GM03348 (cell line): ENCODE measurements at regions not wholly inside any gene's neighbourhood (a gene's known extent, or its start where the extent isn't known, plus 50 kb on each side); places are given as distances from the start of the nearest gene placed in this dataset.
"Not testable (repeated sequence)": the region's sequence is repeated elsewhere in the genome, so short reads cannot be mapped to it uniquely, and the experiment has no call there.

Experiments used
- DNase-seq: peaks from one replicate; pipeline ENCODE4 v3.0.0; 2012; ENCODE audit warnings: low spot score

DNA sequence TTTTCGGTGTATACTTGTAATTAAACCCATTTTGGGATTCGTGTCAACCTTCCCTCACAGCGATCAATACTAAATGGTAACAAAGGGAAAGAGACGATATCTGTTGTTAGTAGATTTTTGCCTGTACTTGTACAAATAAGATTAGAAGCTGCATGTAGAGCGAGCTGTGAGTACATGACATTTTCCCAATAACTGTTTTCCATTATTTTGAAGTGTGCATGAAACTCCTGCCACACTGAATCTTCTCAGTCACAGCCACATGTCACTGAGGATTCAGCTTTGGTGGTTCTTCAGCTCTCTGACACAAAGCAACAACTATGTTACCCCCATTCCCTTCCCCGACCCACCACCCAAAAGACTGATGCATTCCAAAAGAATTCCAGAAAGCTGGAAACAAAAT is 685.6 kb downstream of the EFNA5 start:
- DNase-seq: no peak

DNA sequence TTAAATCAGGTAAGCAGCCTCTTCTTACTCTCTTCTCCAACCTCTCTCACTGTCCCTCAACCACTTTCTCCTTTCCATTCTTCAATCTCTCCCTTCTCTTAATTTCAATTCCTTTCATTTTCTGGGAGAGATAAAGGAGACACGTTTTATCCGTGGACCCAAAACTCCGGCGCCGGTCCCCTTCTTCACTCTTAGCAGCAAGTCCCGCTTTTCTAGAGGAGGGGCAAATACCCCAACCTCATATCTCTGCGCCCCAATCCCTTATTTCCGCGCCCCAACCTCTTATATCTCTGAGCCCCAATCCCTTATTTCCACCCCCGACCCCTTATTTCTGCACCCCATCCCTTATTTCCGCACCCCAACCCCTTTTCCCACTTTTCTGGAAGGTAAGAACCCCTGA is 691.6 kb downstream of the EFNA5 start:
- DNase-seq: not testable (repeated sequence)

DNA sequence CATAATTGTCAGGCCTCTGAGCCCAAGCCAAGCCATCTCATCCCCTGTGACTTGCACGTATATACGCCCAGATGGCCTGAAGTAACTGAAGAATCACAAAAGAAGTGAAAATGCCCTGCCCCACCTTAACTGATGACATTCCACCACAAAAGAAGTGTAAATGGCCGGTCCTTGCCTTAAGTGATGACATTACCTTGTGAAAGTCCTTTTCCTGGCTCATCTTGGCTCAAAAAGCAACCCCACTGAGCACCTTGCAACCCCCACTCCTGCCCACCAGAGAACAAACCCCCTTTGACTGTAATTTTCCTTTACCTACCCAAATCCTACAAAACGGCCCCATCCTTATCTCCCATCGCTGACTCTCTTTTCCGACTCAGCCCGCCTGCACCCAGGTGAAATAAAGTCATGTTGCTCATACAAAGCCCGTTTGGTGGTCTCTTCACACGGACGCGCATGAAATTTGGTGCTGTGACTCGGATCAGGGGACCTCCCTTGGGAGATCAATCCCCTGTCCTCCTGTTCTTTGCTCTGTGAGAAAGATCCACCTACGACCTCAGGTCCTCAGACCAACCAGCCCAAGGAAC is 692.1 kb downstream of the EFNA5 start:
- DNase-seq: not testable (repeated sequence)

- no peak for DNase-seq
Measured at GRCh38 chr5:106976363-106976762, 694.4 kb downstream of the EFNA5 start.

DNA sequence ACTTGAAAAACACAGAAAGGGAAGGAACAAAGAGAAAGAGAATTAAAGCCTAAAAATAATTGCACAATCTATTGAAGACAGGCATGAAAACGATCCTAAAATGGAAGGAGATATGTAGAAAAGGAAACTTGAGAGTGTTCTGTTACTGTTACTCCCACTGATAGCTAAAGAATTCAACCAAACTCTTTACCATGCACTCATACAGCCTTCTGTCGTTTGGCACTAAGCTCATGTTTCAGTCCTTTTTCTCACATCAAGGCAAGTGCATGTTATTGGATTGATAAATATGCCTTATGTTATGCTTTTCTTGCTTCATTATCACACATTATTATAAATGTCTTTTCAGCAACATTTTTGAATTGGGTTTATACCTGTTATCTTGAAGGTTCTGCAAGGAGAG is 696.5 kb downstream of the EFNA5 start:
- no peak for DNase-seq

- DNase-seq: no peak
Measured at GRCh38 chr5:106966686-106967315, 703.9 kb downstream of the EFNA5 start.

DNA sequence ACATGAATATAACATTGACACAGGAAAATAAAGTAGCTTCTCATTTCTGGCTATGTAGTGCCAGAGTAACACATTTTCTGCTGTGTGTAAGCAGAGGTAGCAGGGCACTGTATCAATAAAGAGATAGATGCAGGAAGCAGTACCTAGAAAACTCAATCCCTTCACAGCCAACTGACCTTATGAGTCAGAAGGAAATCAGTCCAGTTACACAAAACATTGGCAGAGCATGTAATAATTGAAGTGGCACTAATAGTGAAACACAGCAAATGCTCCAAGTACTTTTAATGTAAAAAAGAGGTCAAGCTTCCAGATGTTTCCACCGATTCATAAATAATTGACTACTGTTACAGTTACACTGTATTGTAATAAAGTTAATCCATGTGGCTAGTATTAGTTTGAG is 706.6 kb downstream of the EFNA5 start:
- no peak for DNase-seq

DNA sequence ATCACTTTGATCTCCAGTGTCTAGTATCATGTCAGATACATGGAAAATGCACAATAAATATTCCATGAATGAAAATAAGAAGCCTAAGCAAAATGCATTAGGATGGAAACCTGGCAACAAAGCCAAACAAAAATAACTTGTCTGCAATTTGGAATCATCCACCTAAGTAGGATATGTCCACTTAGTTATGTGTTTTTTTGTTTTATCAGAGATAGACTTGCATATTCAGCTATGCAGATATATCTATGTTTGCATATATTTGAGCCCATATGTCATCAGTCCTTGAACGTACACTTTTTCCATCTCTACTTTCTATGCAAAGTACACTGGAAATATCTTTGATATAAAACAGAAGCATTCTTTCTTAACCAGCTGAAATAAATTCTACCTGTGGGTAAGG is 707.1 kb downstream of the EFNA5 start:
- no peak for DNase-seq

DNA sequence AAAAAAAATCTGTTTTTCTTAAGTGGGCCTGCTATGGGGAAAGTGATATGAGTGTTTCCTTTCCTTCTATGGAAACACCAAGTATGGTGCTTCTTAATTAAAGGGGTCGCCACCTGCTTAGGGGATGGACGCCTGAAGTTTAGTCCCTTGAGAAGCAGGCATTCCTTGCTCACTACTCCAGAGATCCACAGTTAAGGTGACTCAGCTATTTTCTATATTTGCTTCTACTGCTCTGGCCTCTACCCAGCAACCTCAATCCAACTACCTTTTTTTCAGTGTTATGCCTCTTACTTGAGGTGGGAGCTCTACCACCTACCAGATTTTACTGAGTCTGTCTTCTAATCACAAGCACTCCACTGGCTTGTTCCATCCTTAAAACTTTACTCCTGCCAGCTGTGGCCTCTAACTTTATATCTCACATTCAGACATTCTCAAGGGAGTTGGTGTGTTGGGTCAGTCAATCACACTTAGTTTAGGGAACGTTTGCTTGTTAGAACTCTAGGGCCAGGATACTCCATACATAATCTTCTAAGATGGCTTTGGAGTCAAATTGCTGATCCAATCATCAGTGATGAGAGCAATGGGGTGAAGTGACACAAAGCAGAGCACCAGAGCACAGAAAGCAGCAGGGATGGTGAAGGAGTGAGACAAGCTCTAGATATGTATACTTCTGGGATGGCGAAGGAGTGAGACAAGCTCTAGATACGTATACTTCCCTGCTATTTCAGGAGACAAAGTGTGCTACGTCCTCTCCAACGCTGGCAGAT is 708.1 kb downstream of the EFNA5 start:
- no peak for DNase-seq

DNA sequence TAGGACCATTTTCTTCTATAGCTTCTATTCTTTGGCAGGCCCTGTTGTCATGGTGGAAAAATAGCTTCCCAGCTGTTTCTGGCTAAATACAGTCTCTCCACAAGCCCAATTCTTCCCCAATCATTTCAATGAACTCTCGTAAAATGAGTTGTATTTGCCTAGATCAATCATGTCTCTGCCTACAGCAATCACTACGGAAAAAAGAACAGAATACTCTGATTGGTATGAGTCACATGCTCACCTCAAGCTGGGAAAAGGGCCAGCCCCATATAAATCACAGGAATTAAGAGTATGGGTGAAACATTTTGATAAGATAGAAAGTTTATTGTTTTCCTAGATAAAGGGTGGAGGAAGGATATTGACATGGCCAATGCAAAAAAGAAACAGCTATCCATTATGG is 711.4 kb downstream of the EFNA5 start:
- no peak for DNase-seq

- no peak for DNase-seq
Measured at GRCh38 chr5:106957336-106957735, 713.4 kb downstream of the EFNA5 start.

DNA sequence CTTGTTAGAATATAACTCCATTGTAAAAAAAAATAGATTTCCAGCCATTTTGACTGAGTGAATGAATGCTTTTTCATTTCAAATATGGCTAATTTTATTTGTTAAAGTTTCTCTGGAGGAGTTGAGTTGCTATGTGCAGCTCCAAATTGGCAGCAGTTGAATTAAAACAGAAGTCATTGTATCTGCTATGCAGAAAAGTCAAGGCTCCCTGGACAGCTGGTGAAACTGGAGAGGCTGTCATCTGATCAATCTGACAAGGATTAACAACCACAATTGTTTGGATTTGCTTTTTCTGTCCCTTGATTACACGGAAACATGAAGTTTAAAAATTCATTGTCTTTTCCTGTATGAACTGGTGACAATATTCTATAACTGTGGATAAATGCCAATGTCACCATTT is 713.9 kb downstream of the EFNA5 start:
- DNase-seq: no peak

DNA sequence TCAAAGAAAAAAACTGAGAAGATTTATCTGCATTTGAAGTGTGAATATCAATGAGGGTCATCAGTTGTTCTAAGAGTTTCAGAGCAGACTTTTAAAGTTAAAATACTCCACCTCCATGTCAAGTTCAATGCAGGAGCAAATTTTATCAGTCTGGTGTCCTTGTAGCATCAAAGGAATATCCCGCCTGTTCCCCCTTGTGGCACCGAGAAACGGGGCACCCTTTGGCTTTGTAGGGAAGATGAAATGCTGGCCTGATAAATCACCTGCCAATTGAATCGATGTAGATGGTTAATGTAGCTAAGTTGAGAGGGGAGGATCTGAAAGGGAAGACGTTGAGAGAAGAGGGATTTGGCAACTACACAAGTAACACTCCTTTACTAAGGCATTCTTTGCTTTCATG is 714.5 kb downstream of the EFNA5 start:
- DNase-seq: no peak

DNA sequence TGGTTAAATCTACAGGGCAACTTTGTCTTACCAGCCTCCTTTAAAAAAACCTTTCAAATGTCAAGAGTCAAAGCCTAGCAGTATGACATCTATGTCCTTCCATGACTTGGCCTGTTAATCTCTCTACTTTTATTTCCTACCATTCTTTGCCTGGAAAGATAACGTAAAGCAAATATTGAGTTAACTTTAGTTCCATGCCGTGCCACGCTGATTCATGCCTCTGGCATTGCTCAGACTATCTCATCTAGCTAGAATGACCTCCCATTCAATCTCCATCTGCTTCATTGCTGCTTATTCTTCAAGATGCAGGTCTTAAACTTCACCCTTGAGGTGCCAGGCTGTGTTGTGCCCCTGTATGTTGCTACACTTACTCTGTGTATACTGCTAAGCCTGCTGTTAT is 729.8 kb downstream of the EFNA5 start:
- DNase-seq: no peak

DNA sequence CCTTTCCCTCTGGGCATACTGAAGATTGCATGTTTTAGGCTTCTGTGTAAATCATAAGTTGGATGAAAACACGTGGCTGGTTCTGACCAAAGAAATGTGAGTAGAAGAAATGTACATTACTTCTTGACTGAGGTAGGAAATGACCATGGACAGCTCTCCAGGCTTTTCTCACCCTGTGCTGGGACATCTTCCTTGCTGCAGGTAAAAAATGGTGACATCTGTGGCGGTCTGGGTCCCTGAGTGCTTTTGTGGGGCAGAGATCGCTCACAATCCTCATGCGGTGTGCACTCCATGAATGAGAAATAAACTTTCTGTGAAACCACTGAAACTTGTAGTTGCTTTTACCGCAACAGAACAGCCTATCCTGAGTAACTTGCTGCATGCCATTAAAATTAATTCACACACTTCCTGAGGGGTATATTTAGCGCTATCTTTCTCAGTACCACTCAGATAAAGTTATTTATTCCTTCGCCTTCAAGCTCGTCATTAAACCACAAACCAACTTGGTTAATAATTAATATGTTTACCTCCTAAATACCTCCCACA is 730.4 kb downstream of the EFNA5 start:
- DNase-seq: no peak

DNA sequence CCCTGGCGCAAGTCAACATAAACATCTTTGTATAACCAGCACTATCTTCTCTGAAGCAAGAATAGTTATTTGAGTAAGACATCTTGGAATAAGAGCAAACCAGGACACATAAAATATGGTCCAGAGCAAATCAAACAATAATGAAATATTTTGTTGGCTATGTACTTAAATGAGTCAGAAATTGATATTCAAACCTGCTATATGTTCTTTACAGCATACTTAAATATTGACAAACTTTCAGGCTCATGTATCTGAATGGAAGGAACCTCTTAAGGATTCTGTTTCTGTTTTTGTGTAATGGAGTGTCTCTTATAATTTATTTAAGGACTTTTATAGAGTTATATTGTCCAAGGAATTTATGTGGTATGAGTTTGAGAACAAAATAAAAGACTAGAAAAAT is 747.3 kb downstream of the EFNA5 start:
- no peak for DNase-seq

GRCh38 chr5:106921567-106921966 is 749.2 kb downstream of the EFNA5 start:
- DNase-seq: no peak

DNA sequence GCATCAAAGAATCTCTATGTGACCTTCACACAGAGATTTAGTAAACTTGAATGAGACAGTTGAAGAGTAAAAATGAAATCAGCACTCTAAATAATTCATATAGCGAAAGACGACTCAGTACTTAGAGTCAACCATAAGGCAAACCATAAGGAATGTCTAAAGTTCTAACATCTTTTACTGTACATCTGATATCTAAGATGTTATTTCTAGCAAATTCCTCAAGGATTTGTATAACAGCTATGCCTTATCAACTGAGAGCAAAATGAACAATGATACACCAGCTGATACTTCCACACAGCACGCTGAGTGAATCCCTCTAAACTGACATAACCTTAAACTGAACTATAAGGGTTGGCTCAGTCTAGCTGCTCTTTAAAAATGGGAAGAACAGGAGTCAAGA is 760.3 kb downstream of the EFNA5 start:
- no peak for DNase-seq

DNA sequence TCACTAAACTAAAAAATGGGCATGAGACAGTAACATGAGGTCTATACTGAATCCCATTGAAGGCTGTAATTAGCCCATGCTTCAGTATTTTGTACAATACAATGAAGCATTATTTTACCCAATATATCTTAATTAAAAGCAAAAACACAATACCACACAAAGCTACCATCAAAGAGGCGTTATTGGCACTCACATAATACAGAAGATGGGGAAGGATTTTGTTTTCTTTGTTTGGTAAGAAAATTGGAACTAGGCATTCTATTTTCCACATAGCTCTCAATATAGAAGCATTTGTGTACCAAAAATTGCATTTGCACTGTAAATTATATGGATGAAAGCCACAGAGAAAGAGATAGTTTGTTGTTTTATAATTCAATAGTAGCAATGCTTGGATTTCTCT is 761.0 kb downstream of the EFNA5 start:
- DNase-seq: no peak

DNA sequence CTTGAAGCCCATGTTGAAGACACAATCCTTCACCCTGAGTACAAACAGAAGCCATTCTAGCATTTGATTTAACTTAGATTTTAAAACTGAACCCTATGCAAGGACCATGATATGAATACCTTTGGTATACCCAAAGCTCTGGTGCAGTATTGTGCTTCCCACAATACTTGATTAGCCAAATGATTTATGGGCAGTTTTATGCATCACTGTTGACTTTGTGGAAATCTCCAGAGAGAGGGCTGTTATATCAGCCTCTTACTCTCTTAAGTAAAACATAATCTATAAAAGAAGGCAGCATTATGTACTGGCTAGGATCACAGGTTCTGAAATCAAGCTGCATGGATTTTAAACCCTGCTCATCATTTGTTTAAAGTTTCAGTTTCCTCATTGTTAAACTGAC is 762.8 kb downstream of the EFNA5 start:
- no peak for DNase-seq

GRCh38 chr5:106906199-106906598 is 764.5 kb downstream of the EFNA5 start:
- DNase-seq: no peak

GRCh38 chr5:106894964-106895363 is 775.8 kb downstream of the EFNA5 start:
- no peak for DNase-seq

DNA sequence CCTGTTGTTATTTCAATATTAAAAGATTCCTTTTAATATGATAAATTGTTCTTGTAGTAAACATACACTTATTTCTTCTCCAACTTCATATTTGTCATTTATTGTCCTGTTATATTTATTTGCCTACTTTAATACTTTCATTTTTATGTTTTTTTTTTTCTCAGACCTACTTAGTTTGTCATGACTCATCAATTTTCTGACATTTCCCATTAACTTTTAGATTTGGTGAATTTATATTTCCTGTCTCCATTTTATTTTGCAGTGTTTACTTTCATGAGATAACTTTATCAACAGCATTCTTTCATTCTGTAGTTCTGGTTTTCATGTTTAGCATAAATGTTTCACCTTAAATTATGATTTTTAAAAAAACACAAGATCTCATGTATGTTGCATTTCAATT is 788.7 kb downstream of the EFNA5 start:
- DNase-seq: no peak
